Kidney epithelial cell (primary cell): ENCODE measurements at regions not wholly inside any gene's neighbourhood (a gene's known extent, or its start where the extent isn't known, plus 50 kb on each side); places are given as distances from the start of the nearest gene placed in this dataset.
"Not testable (repeated sequence)": the region's sequence is repeated elsewhere in the genome, so short reads cannot be mapped to it uniquely, and the experiment has no call there.

ENCODE experiments used
- DNase-seq: peaks from one replicate; pipeline ENCODE4 v3.0.0-alpha.2; 2010; ENCODE audit warnings: low read depth
- H3K27me3 ChIP-seq: 2 replicates; pipeline ENCODE4 v1.6.0; 2011; ENCODE audit warnings: low read length; ENCODE audit not compliant: control insufficient read depth, insufficient read depth
- H3K36me3 ChIP-seq: 2 replicates; pipeline ENCODE4 v1.5.1; 2011; ENCODE audit warnings: low read length; ENCODE audit not compliant: control insufficient read depth, insufficient read depth
- H3K4me3 ChIP-seq: 2 replicates; pipeline ENCODE4 v1.5.1; 2011; ENCODE audit warnings: low read depth, mild to moderate bottlenecking, control low read depth, low read length
- CTCF ChIP-seq: IDR thresholded peaks from 2 replicates; pipeline ENCODE4 v1.5.1; 2011; ENCODE audit warnings: mild to moderate bottlenecking, moderate library complexity, low read length, control low read depth, inconsistent platforms; ENCODE audit not compliant: insufficient read depth, poor library complexity, severe bottlenecking

DNA sequence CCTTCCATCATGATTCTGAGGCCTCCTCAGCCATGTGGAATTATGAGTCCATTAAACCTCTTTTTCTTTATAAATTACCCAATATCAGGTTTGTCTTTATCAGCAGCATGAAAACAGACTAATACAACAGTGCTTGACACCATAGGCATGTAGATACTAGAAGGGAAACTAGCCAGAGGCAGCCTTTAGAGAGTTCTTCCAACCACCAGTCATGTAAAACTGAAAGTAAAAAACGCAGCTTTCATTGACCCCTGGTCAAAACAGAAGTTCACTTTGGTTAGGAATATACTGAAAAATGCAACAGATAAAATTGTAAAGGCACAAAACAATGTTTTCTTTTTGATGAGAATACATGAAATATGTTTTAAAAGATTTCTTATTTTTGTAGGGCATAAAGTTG, 122.8 kb upstream of the L3MBTL4 start:
- Histone ChIP-seq H3K27me3 (no peaks in the 10 kb centered on the region), H3K4me3 (no peak overlapping the region), H3K36me3 (no peaks in the 10 kb centered on the region)
- TF ChIP-seq CTCF = no peak
- DNase-seq = no peak

- TF ChIP-seq CTCF = peak; percentile 33
- not testable (repeated sequence) for H3K36me3 ChIP-seq, H3K4me3 ChIP-seq, H3K27me3 ChIP-seq, DNase-seq
Observed at GRCh38 chr18:6541131-6541679, 126.5 kb upstream of the L3MBTL4 start.

- H3K27me3 ChIP-seq = no peaks in the 10 kb centered on the region
- no peak overlapping the region for H3K4me3 ChIP-seq
- no peak for TF ChIP-seq CTCF
- no peak for DNase-seq
- no peaks in the 10 kb centered on the region for H3K36me3 ChIP-seq
Observed at GRCh38 chr18:6542296-6542695, 127.6 kb upstream of the L3MBTL4 start.

DNA sequence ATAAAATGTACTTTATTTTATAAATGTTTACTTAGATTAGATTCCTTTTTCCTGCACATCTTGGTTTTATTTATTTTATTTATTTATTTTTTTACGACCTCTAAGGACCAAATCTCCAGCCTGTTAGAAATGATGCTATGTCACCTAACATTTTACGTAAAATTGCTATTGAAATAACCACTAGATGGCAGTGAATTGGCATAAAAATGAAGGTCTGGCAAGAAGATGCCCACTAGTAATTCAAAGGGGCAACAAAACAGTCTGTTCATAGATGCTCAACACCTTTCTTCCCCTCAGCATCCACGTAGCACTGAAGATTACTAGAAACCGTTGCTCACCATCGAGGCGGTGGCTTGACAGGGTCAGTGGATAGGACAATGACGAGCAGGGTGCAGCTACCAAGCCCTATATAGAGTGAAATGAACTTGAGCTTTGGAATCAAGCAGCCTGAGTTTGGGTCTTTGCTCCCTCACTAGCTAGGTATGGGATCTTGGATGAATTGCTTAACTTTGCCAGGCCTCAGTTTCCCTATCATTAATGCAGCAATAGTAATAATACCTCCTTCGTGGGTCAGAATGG, 128.7 kb upstream of the L3MBTL4 start:
- no peaks in the 10 kb centered on the region for H3K27me3 ChIP-seq
- no peak overlapping the region for H3K4me3 ChIP-seq
- DNase-seq = no peak

GRCh38 chr18:6546229-6546628, 131.5 kb upstream of the L3MBTL4 start:
- Histone ChIP-seq H3K36me3 (no peaks in the 10 kb centered on the region), H3K4me3 (no peak overlapping the region), H3K27me3 (no peaks in the 10 kb centered on the region)
- TF ChIP-seq CTCF = no peak
- no peak for DNase-seq

More for the DNA sequence above, 128.7 kb upstream of the L3MBTL4 start:
- TF ChIP-seq CTCF = peak; percentile 48
- H3K36me3 ChIP-seq = no peaks in the 10 kb centered on the region

DNA sequence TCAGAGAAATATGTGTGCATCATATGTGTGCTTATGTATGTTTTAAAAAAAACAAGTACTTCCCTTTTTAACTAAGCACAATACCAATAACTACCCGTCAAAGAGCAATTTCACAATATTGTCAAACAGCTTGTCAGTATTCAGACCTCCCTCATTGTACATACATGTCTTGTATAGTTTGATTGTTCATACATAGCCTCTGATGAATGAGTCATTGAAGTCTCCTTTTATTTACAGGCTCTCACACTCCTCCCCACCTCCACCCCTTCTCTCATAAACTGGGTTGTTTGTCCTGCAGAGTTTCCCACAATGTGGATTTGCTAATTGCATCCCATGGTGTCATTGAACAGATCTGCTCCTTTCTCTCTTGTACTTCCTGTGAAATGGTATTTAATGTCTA, 132.8 kb upstream of the L3MBTL4 start:
- H3K36me3 ChIP-seq = no peaks in the 10 kb centered on the region
- no peak for TF ChIP-seq CTCF
- no peak overlapping the region for H3K4me3 ChIP-seq
- H3K27me3 ChIP-seq = no peaks in the 10 kb centered on the region
- DNase-seq = no peak
